Small intestine (tissue), 7 donors: ENCODE measurements at regions not wholly inside any gene's neighbourhood (a gene's known extent, or its start where the extent isn't known, plus 50 kb on each side); places are given as distances from the start of the nearest gene placed in this dataset.

Source experiments
- DNase-seq, 2 donors: peaks; one replicate each; pipeline versions ENCODE4 v3.0.0 to v3.0.0-alpha.2; 2013
- FAIRE-seq: peaks from 2 replicates; lab custom pipeline; 2012; peaks lifted over from hg19 to GRCh38; lab: Jason Lieb, UNC
- H3K27ac ChIP-seq, 3 donors: one replicate each; pipeline ENCODE4 v1.5.1; 2013; ENCODE audit warnings: low read length in 2 of 3, mild to moderate bottlenecking in 2 of 3, control low read depth in 1 of 3, inconsistent platforms in 1 of 3, low read depth in 1 of 3, moderate library complexity in 1 of 3
- H3K27me3 ChIP-seq, 3 donors: one replicate each; pipeline ENCODE4 v1.6.1; 2013; ENCODE audit warnings: low read length in 3 of 3, inconsistent platforms in 1 of 3; ENCODE audit not compliant: control insufficient read depth in 3 of 3, insufficient read depth in 3 of 3
- H3K36me3 ChIP-seq, 3 donors: one replicate each; pipeline ENCODE4 v1.6.1; 2013; ENCODE audit warnings: low read length in 3 of 3, inconsistent platforms in 1 of 3, low read depth in 1 of 3, mild to moderate bottlenecking in 1 of 3, moderate library complexity in 1 of 3; ENCODE audit not compliant: control insufficient read depth in 3 of 3, insufficient read depth in 2 of 3
- H3K4me1 ChIP-seq, 3 donors: one replicate each; pipeline ENCODE4 v1.6.1; 2013; ENCODE audit warnings: low read length in 2 of 3, inconsistent platforms in 1 of 3, low read depth in 1 of 3, mild to moderate bottlenecking in 1 of 3, moderate library complexity in 1 of 3; ENCODE audit not compliant: control insufficient read depth in 3 of 3, insufficient read depth in 2 of 3
- H3K4me3 ChIP-seq, 3 donors: one replicate each; pipeline ENCODE4 v1.5.1; 2013; ENCODE audit warnings: low read length in 3 of 3, control low read depth in 1 of 3, inconsistent platforms in 1 of 3, low read depth in 1 of 3, mild to moderate bottlenecking in 1 of 3, moderate library complexity in 1 of 3
- H3K9me3 ChIP-seq, 2 donors: one replicate each; pipeline ENCODE4 v1.6.1; 2013; ENCODE audit warnings: low read depth in 1 of 2, low read length in 1 of 2; ENCODE audit not compliant: control insufficient read depth in 2 of 2, insufficient read depth in 1 of 2
- WGBS, 3 donors: extraction: QIAGEN DNeasy Blood & Tissue Kit; methylation state at CpG; one replicate each; pipeline ENCODE4 v1.1.7; 2013; 5-methylcytosine and 5-hydroxymethylcytosine counted together
- donor health status: healthy with polysubstance abuse.
- donor health status: control.
- donor health status: control.
- donor health status: Bipolar disorder and iron deficiency.
- donor health status: healthy.

DNA sequence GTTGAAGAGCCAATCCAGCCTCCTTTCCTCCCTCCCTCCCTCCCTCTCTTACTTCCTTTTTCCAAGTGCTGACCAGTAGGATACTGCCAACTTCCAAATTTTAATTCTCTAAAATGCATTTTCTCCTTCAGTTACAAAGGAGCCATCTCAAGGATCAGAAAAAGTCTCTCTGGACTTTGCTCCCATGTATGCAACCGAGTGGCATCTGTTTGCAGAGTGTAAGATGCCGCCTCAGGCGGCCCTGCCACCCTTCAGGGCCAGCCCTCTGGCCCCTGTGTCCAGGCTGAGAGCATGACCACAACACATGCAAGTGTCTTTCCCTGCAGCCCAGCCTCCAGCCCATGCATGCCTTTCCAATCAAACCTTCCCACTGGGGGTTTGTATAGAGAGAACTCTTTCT lies 205.3 kb upstream of the RAB4A start:
- Histone ChIP-seq H3K4me3 (no peak overlapping the region), H3K4me1 (peaks cover 0 to 3% (median 2%) of the 10 kb centered on the region in 3 donors), H3K36me3 (no peaks in the 10 kb centered on the region), H3K27me3 (peaks cover 0 to 3% (median 0%) of the 10 kb centered on the region in 3 donors), H3K9me3 (no peaks in the 10 kb centered on the region), H3K27ac (no peak overlapping the region)
- no peak for FAIRE-seq
- peak; percentile 26 to 56 for DNase-seq
- WGBS, 3 donors: 28 to 56% (median 32%) methylated on average over 3 of the region's 3 CpGs

GRCh38 chr1:229066591-229066990 lies 204.3 kb upstream of the RAB4A start:
- Histone ChIP-seq H3K36me3 (no peaks in the 10 kb centered on the region), H3K27ac (no peak overlapping the region), H3K9me3 (no peaks in the 10 kb centered on the region), H3K27me3 (peaks cover 0 to 3% (median 0%) of the 10 kb centered on the region in 3 donors), H3K4me1 (peaks cover 0 to 3% (median 2%) of the 10 kb centered on the region in 3 donors), H3K4me3 (no peak overlapping the region)
- DNase-seq (no peak), FAIRE-seq (no peak)
- 46 to 68% (median 50%) methylated on average over 3 of the region's 3 CpGs for WGBS, 3 donors

GRCh38 chr1:229067546-229067945 lies 203.4 kb upstream of the RAB4A start:
- no peaks in the 10 kb centered on the region for H3K9me3 ChIP-seq
- H3K27ac ChIP-seq: no peak overlapping the region
- H3K4me1 ChIP-seq: peaks cover 0 to 3% (median 2%) of the 10 kb centered on the region in 3 donors
- 87 to 91% (median 90%) methylated on average over 5 of the region's 5 CpGs for WGBS, 3 donors
- FAIRE-seq (no peak), DNase-seq (no peak)
- H3K27me3 ChIP-seq: peaks cover 0 to 3% (median 0%) of the 10 kb centered on the region in 3 donors
- no peaks in the 10 kb centered on the region for H3K36me3 ChIP-seq
- H3K4me3 ChIP-seq: no peak overlapping the region

GRCh38 chr1:229068270-229068987 lies 202.5 kb upstream of the RAB4A start:
- DNase-seq: no peak
- Histone ChIP-seq H3K27ac (no peak overlapping the region), H3K36me3 (no peaks in the 10 kb centered on the region), H3K4me1 (peaks cover 0 to 3% (median 2%) of the 10 kb centered on the region in 3 donors), H3K9me3 (no peaks in the 10 kb centered on the region), H3K4me3 (no peak overlapping the region), H3K27me3 (peaks cover 0 to 3% (median 0%) of the 10 kb centered on the region in 3 donors)
- WGBS, 3 donors: 26 to 44% (median 40%) methylated on average over 7 of the region's 7 CpGs
- FAIRE-seq: no peak

DNA sequence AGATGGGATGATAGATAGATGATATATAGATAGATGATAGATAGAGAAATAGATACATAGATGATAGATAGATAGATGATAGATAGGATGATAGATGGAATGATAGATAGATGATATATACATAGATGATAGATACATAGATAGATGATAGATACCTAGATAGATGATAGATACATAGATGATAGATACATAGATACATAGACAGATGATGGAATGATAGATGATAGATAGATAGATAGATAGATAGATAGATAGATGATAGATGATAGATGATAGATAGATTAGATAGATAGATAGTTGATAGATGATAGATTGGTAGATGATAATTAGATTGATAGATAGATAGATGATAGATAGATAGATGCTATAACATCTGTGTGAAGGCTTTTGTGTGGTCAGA lies 201.7 kb upstream of the RAB4A start:
- Histone ChIP-seq H3K27me3 (peaks cover 0 to 3% (median 0%) of the 10 kb centered on the region in 3 donors), H3K4me1 (peaks cover 0 to 3% (median 0%) of the 10 kb centered on the region in 3 donors), H3K27ac (no peak overlapping the region), H3K36me3 (no peaks in the 10 kb centered on the region), H3K9me3 (no peaks in the 10 kb centered on the region), H3K4me3 (no peak overlapping the region)
- DNase-seq (no peak), FAIRE-seq (no peak)

DNA sequence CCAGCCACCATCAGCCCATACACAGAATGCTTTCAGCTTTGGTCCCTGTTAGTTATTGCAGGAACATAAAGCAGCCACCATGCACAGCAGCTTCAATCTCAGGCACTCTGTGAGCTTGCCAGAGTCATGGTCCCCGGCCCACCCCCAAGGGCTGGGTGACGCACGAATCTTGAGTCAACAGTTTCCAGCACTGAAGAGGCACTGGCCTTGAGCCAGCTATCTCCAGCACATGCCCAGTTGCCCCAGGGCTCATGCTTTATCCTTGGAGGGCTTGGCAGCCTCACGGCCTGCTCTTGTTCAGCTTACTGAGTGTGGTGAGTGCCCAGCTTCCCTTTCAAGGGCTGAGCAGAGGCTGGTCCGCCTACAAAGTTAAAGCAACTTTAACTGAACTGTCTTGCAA lies 200.7 kb upstream of the RAB4A start:
- FAIRE-seq (no peak), DNase-seq (peak; percentile 56 to 72)
- Histone ChIP-seq H3K4me1 (peaks cover 0 to 3% (median 0%) of the 10 kb centered on the region in 3 donors), H3K9me3 (no peaks in the 10 kb centered on the region), H3K4me3 (no peak overlapping the region), H3K36me3 (no peaks in the 10 kb centered on the region), H3K27ac (no peak overlapping the region), H3K27me3 (peaks cover 0 to 3% (median 0%) of the 10 kb centered on the region in 3 donors)
- 21 to 41% (median 39%) methylated on average over 5 of the region's 5 CpGs for WGBS, 3 donors

DNA sequence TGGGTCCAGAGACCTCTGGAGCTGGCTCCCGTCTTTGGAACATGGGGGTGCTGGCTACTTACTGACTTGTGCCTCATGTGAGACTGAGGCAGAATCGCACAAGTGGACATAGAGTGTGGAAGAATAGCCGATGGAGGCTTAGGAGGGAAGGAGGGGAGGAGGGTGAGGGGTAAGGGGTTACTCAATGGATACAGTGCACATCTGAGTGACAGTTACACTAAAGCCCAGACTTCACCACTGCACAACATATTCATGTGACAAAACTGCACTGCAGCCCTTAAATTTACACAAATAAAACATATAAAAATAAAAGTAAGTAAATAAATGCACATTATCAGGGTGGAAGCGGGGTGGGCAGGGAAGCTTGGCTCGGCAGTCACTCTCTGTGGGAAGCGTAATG lies 197.7 kb upstream of the RAB4A start:
- WGBS, 3 donors: 93 to 97% (median 95%) methylated on average over 6 of the region's 6 CpGs
- no peaks in the 10 kb centered on the region for H3K27me3 ChIP-seq
- no peak for DNase-seq
- peaks cover 0 to 3% (median 0%) of the 10 kb centered on the region in 3 donors for H3K4me1 ChIP-seq
- no peak overlapping the region for H3K27ac ChIP-seq
- H3K36me3 ChIP-seq: no peaks in the 10 kb centered on the region
- no peaks in the 10 kb centered on the region for H3K9me3 ChIP-seq
- no peak overlapping the region for H3K4me3 ChIP-seq
- no peak for FAIRE-seq

DNA sequence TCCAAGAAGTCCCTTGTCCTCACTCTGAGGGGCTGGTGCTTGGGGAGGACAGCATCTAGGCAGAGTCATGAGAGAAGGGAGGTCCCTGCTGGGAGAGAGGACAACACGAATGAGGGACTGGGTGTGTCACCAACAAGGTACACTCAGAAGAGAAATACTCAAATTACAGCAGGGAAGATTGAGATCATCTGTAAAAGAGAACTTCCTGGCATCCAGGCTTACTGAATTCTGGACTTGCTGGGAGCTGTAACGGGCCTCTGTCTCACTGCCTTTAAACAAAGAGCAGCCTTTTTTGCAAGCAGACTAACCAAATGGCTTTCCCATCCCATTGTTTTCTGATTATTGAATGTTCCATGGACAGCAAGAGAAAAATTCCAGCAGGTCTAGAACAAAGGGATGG lies 195.7 kb upstream of the RAB4A start:
- Histone ChIP-seq H3K27ac (no peak overlapping the region), H3K4me3 (no peak overlapping the region), H3K4me1 (no peaks in the 10 kb centered on the region), H3K9me3 (no peaks in the 10 kb centered on the region), H3K36me3 (no peaks in the 10 kb centered on the region), H3K27me3 (no peaks in the 10 kb centered on the region)
- no peak for DNase-seq
- 41 to 51% (median 48%) methylated on average over 2 of the region's 2 CpGs for WGBS, 3 donors
- no peak for FAIRE-seq

DNA sequence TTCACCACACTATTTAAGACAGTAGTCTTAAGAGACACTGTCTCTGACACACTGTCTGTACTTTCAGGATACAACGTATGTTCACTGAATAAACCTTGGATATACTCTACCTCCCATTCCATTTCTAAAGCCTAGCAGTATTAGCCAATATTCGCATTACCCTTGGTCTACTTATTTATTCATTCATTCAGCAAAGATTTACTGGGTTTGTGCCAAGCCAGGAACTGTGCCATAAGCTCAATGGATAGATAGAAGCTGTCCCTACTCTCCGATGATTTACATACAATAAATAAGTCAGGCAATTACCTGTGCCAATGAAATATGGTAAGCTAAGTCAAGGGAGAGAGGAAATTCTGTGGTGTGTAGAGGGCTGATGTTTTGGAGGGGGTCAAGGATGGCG lies 195.2 kb upstream of the RAB4A start:
- no peaks in the 10 kb centered on the region for H3K27me3 ChIP-seq
- no peak for FAIRE-seq
- no peaks in the 10 kb centered on the region for H3K4me1 ChIP-seq
- H3K36me3 ChIP-seq: no peaks in the 10 kb centered on the region
- WGBS, 3 donors: 61 to 78% (median 76%) methylated on average over 4 of the region's 4 CpGs
- no peak overlapping the region for H3K4me3 ChIP-seq
- no peaks in the 10 kb centered on the region for H3K9me3 ChIP-seq
- no peak overlapping the region for H3K27ac ChIP-seq
- no peak for DNase-seq
